Endodermal cell (in vitro differentiated cells): ENCODE measurements at regions not wholly inside any gene's neighbourhood (a gene's known extent, or its start where the extent isn't known, plus 50 kb on each side); places are given as distances from the start of the nearest gene placed in this dataset.
A peak's percentile ranks its signal among the peaks of the same experiment; 100 is the strongest.

Experiments used
- DNase-seq: peaks from one replicate; pipeline ENCODE4 v3.0.0-alpha.2; 2017
- H3K27ac ChIP-seq: 2 replicates; pipeline ENCODE4 v1.5.1; 2013; ENCODE audit warnings: mild to moderate bottlenecking, low read depth, low read length, moderate library complexity
- H3K27me3 ChIP-seq: 2 replicates; pipeline ENCODE4 v1.6.1; 2013; ENCODE audit warnings: mild to moderate bottlenecking, low read length, moderate library complexity; ENCODE audit not compliant: insufficient read depth, control insufficient read depth, poor library complexity, severe bottlenecking
- H3K36me3 ChIP-seq: 2 replicates; pipeline ENCODE4 v1.7.0; 2013; ENCODE audit warnings: mild to moderate bottlenecking, low read length, moderate library complexity; ENCODE audit not compliant: control insufficient read depth, insufficient read depth
- H3K4me1 ChIP-seq: one replicate; pipeline ENCODE4 v1.7.0; 2013; ENCODE audit warnings: low read length; ENCODE audit not compliant: control insufficient read depth, insufficient read depth
- H3K4me3 ChIP-seq: 2 replicates; pipeline ENCODE4 v1.5.1; 2013; ENCODE audit warnings: mild to moderate bottlenecking, low read length, moderate library complexity
- H3K9ac ChIP-seq: 2 replicates; pipeline ENCODE4 v1.6.1; 2013; ENCODE audit warnings: mild to moderate bottlenecking, low read length, moderate library complexity; ENCODE audit not compliant: poor library complexity, severe bottlenecking; ENCODE audit errors: extremely low read depth
- H3K9me3 ChIP-seq: 2 replicates; pipeline ENCODE4 v1.6.1; 2013; ENCODE audit warnings: mild to moderate bottlenecking, low read length, moderate library complexity; ENCODE audit not compliant: control insufficient read depth
- H3K27ac Mint-ChIP-seq: 2 replicates; pipeline ENCODE4 v1.8.0; 2020; ENCODE audit warnings: mixed read lengths
- H3K27me3 Mint-ChIP-seq: 2 replicates; pipeline ENCODE4 v1.8.0; 2021; ENCODE audit warnings: mild to moderate bottlenecking, mixed read lengths; ENCODE audit not compliant: insufficient read depth
- H3K36me3 Mint-ChIP-seq: 2 replicates; pipeline ENCODE4 v1.8.0; 2020; ENCODE audit warnings: low read depth, mixed read lengths
- H3K4me1 Mint-ChIP-seq: 2 replicates; pipeline ENCODE4 v1.8.0; 2020; ENCODE audit warnings: mixed read lengths
- H3K4me3 Mint-ChIP-seq: 2 replicates; pipeline ENCODE4 v1.8.0; 2020; ENCODE audit warnings: mild to moderate bottlenecking, moderate library complexity, mixed read lengths
- H3K9me3 Mint-ChIP-seq: 2 replicates; pipeline ENCODE4 v1.8.0; 2020; ENCODE audit warnings: mild to moderate bottlenecking, mixed read lengths
- CTCF ChIP-seq: fragments of 200-600 bp; sonication (generic); conservative IDR thresholded peaks from 2 replicates; pipeline ENCODE4 v1.5.0; 2021; ENCODE audit warnings: antibody characterized with exemption, mild to moderate bottlenecking
- WGBS, 2 experiments: methylation state at CpG; one replicate each; pipeline versions ENCODE4 v1.1.5 to v1.1.7; 2013; ENCODE audit warnings: missing lambda C conversion rate in 2 of 2, mixed read lengths in 1 of 2; ENCODE audit not compliant: insufficient coverage in 1 of 2, insufficient read length in 1 of 2; 5-methylcytosine and 5-hydroxymethylcytosine counted together

GRCh38 chr4:34791209-34791608 is 1453.1 kb downstream of the ARAP2 start:
- Histone ChIP-seq H3K4me3 (no peak overlapping the region), H3K27me3 (no peaks in the 10 kb centered on the region), H3K36me3 (no peaks in the 10 kb centered on the region), H3K9ac (no peak overlapping the region), H3K4me1 (no peaks in the 10 kb centered on the region), H3K9me3 (peaks cover 9% of the 10 kb centered on the region), H3K27ac (no peak overlapping the region)
- no peak for DNase-seq
- WGBS, 2 experiments, result 93% methylated on average over 2 of the region's 2 CpGs; no CpG with 5 or more reads in 1 of the 2 experiments
- Mint-ChIP-seq H3K27ac (no peak overlapping the region), H3K9me3 (no peaks in the 10 kb centered on the region), H3K4me1 (no peaks in the 10 kb centered on the region), H3K4me3 (no peak overlapping the region), H3K36me3 (no peaks in the 10 kb centered on the region), H3K27me3 (no peaks in the 10 kb centered on the region)
- no peak for TF ChIP-seq CTCF

- H3K9me3 ChIP-seq, result peaks cover 11% of the 10 kb centered on the region
- H3K4me3 Mint-ChIP-seq, result no peak overlapping the region
- no peaks in the 10 kb centered on the region for H3K4me1 Mint-ChIP-seq
- H3K36me3 Mint-ChIP-seq, result no peaks in the 10 kb centered on the region
- no peaks in the 10 kb centered on the region for H3K27me3 ChIP-seq
- DNase-seq, result no peak
- H3K4me3 ChIP-seq, result no peak overlapping the region
- no peaks in the 10 kb centered on the region for H3K9me3 Mint-ChIP-seq
- peak overlapping the region; percentile 25 for H3K27ac ChIP-seq
- TF ChIP-seq CTCF, result no peak
- H3K9ac ChIP-seq, result no peak overlapping the region
- H3K27me3 Mint-ChIP-seq, result no peaks in the 10 kb centered on the region
- no peak overlapping the region for H3K27ac Mint-ChIP-seq
- WGBS, 2 experiments, result 96% methylated on average over 1 of the region's 1 CpG; no CpG with 5 or more reads in 1 of the 2 experiments
- no peaks in the 10 kb centered on the region for H3K36me3 ChIP-seq
- no peaks in the 10 kb centered on the region for H3K4me1 ChIP-seq
These were observed 1443.4 kb downstream of the ARAP2 start for GRCh38 chr4:34800953-34801352.

DNA sequence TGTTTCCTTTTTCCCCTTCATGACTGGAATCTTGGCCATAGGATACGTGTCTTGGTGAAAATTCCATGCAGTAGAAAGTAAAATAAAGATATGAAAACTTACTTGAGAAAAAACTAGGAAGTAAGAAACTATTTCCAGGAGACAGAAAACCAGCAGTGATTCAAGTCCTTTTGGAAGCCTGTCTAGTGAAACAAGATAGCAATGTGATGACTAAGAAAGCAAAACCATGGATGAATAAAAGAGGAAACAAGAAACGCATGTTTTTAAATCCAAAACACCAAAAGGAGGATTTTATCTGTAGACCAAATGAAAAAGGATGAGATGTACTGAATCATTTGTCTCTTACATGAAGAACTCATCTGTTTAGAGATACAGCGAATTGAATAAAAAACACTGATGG is 1430.0 kb downstream of the ARAP2 start:
- no peaks in the 10 kb centered on the region for H3K9me3 Mint-ChIP-seq
- H3K4me3 ChIP-seq, result no peak overlapping the region
- no peaks in the 10 kb centered on the region for H3K4me1 Mint-ChIP-seq
- DNase-seq, result no peak
- H3K36me3 ChIP-seq, result no peaks in the 10 kb centered on the region
- H3K4me1 ChIP-seq, result no peaks in the 10 kb centered on the region
- H3K27me3 Mint-ChIP-seq, result no peaks in the 10 kb centered on the region
- H3K9me3 ChIP-seq, result peaks cover 14% of the 10 kb centered on the region
- no peaks in the 10 kb centered on the region for H3K27me3 ChIP-seq
- no peak overlapping the region for H3K27ac ChIP-seq
- no peak overlapping the region for H3K4me3 Mint-ChIP-seq
- no peaks in the 10 kb centered on the region for H3K36me3 Mint-ChIP-seq
- no peak overlapping the region for H3K9ac ChIP-seq
- no peak overlapping the region for H3K27ac Mint-ChIP-seq
- 95 to 100% methylated on average over 2 to 3 of the region's 3 CpGs for WGBS, 2 experiments
- no peak for TF ChIP-seq CTCF
